AG20443 (cell line): ENCODE measurements at regions not wholly inside any gene's neighbourhood (a gene's known extent, or its start where the extent isn't known, plus 50 kb on each side); places are given as distances from the start of the nearest gene placed in this dataset.
A peak's percentile ranks its signal among the peaks of the same experiment; 100 is the strongest.
"Not testable (repeated sequence)": the region's sequence is repeated elsewhere in the genome, so short reads cannot be mapped to it uniquely, and the experiment has no call there.

Experiments used
- DNase-seq: peaks from one replicate; pipeline ENCODE4 v3.0.0; 2012; ENCODE audit warnings: low spot score, mixed read lengths

DNA sequence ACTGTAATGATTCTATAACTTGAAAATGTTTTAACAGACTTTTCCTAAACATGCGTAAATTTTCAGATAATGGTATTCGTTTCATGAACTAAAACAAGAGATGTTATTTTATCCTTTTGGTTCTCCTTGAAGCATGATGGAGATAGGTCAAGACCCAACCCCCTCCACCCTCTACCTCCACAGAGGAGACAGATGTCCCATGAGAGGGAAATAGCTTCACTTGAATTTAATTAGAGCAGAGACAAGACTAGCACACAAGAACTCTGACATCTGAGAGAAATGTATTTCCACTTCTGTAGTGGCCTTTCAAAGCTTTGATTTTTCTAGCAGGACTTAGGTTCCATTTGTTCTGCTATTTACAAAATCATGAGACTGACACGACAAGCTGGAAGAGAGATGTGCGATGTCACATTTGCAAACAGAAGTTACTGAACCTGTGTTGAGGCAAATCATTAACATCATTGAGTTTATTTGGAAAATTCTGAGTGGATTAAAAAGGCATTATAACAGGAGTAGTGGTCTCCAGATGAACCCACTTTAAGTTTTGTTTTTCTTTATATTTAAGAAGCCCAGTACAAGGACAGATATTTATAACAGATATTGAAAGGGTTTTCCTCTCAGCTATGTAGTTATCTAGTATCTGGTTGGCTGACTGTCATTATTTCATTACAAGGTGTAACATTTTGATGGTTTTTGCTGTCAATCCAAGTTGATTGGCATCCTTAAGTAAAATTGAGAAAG, 276.2 kb downstream of the ASXL3 start:
- no peak for DNase-seq

- no peak for DNase-seq
These were observed 275.2 kb downstream of the ASXL3 start for GRCh38 chr18:33853187-33853586.

- no peak for DNase-seq
These were observed 273.6 kb downstream of the ASXL3 start for GRCh38 chr18:33851546-33852078.

DNA sequence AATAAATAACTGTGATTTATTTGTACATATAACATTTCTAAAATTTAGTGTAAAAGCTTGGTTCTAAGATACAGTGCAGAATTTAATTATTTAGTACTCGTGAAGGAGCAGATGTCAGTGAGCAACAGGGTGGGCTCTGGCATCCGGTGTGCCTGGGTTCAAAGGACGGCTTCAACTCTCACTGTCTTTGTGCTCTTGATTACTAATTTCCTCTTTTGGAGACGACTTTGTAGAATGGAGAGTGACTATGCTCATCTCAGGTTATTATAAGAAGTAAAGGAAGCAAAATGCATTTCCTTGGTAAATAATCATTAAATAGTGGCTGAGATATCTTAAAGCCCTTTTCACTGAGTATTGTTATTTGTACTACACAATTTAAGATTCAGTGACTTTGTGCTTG, 271.7 kb downstream of the ASXL3 start:
- DNase-seq, result no peak

- no peak for DNase-seq
These were observed 266.2 kb downstream of the ASXL3 start for GRCh38 chr18:33844232-33844631.

- no peak for DNase-seq
These were observed 263.4 kb downstream of the ASXL3 start for GRCh38 chr18:33841221-33841967.

- no peak for DNase-seq
These were observed 262.2 kb downstream of the ASXL3 start for GRCh38 chr18:33840212-33840593.

- peak; percentile 7 for DNase-seq
These were observed 261.6 kb downstream of the ASXL3 start for GRCh38 chr18:33839452-33840211.

- DNase-seq, result no peak
These were observed 260.0 kb downstream of the ASXL3 start for GRCh38 chr18:33838054-33838453.

- DNase-seq, result no peak
These were observed 259.2 kb downstream of the ASXL3 start for GRCh38 chr18:33837191-33837590.

DNA sequence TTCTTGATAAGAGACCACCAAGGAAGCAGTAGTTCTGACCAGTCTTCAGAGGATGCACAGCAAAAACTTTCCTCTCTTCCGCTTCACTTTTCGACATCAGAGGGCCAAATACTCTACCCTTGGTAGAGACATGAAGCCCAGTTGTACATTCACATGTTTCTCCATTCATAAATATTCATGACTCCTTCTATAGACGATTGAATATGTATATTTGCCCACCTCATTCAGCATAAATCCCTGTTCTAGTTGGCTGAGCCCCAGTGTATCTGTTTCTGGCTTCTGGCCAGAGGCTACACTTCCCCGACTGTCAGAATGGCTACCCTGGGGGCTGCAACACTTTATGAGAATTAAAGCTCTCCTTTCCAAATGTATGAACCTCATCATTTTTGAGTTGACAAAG, 258.5 kb downstream of the ASXL3 start:
- no peak for DNase-seq

GRCh38 chr18:33835419-33835818, 257.4 kb downstream of the ASXL3 start:
- no peak for DNase-seq

- no peak for DNase-seq
These were observed 255.8 kb downstream of the ASXL3 start for GRCh38 chr18:33833842-33834241.

GRCh38 chr18:33831424-33831823, 253.4 kb downstream of the ASXL3 start:
- DNase-seq, result no peak

DNA sequence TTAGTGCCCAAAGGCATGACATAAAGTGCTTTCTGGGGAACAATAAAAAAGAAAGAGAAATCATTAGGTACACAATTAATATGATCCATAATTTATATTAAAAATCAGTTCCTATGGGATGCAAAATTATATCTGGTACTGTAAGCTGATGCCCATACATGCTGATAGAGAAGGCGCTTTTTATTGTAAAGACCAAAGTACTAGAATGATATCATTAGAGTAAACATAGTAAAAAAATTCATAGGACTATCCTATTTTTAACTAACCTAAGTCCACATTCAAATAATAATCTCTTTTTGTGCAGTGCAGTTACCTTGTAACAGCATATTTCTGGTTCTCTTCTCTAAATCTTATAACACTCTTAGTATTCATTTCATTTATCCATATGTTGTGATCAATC, 252.2 kb downstream of the ASXL3 start:
- no peak for DNase-seq

- DNase-seq, result no peak
These were observed 250.9 kb downstream of the ASXL3 start for GRCh38 chr18:33828949-33829348.

GRCh38 chr18:33826151-33826550, 248.1 kb downstream of the ASXL3 start:
- no peak for DNase-seq

DNA sequence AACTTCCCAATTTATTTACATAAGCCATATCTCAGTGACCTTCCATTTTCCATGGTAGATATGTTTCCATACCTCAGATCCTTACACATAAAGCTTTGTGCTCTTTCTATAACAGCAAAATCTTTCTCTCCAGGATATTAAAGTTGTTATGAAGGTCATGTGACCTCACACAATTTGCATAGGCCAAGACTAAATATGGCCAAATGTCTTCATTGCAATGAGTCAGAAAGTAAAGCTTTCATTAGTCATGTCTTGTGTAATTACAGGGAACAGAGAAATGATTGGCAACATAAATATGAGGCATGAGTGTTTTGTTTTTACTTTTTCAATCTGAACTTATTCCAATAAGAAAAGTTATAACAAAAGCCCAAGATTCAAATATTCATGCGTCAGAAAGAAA, 243.5 kb downstream of the ASXL3 start:
- DNase-seq, result no peak

DNA sequence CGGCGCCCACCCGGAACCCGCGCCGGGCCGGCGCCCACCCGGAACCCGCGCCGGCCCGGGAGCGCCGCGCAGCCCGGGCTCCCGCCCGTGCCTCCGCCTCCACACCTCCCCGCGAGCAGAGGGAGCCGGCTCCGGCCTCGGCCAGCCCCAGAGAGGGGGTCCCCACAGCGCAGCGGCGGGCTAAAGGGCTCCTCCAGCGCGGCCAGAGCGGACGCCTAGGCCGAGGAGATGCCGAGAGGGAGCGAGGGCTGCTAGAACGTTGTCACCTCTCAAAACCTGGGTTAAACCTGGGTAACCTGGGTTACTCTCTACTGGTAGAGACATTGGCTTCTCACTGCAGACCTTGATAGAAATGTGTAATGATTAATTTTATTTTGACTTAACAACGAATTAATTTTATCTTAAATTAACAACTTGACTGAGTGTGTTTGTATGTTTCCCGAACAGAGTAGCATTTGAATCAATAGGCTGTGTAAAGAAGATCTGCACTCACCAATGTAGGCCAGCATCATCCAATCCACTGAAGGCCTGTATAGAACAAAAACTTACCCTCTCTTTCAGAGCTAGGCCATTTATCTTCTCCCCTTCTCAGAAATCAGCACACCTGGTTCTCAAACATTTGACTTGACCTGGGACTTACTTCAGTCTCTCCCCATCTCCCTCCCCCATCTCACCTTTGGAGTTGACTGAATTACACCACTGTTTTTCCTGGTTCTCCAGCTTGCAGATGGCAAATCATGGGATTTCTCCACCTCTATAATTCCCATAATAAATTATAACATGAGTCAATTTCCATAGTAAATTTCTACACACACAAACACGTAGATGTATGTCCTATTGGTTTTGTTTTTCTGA, 242.7 kb downstream of the ASXL3 start:
- no peak for DNase-seq

GRCh38 chr18:33819692-33820343, 241.8 kb downstream of the ASXL3 start:
- not testable (repeated sequence) for DNase-seq

GRCh38 chr18:33818145-33818544, 240.1 kb downstream of the ASXL3 start:
- DNase-seq, result no peak
